ENCODE measurements at regions not wholly inside any gene's neighbourhood (a gene's known extent, or its start where the extent isn't known, plus 50 kb on each side); places are given as distances from the start of the nearest gene placed in this dataset.

- TF ChIP-seq BHLHE40 (IDR thresholded peaks at IDR 0.05; ENCODE audit: borderline replicate concordance): no peak
- TF ChIP-seq FOXA1 (IDR thresholded peaks at IDR 0.05): no peak
- TF ChIP-seq SP1 (IDR thresholded peaks at IDR 0.05): no peak
- no peak for TF ChIP-seq FOXM1 (IDR thresholded peaks at IDR 0.05; ENCODE audit: borderline replicate concordance)
- no peak for TF ChIP-seq SUZ12 (IDR thresholded peaks at IDR 0.05)
- TF ChIP-seq LEF1 (IDR thresholded peaks at IDR 0.05; ENCODE audit: borderline replicate concordance): no peak
- TF ChIP-seq L3MBTL2 (conservative IDR thresholded peaks at IDR 0.05): no peak
- no peak for TF ChIP-seq TARDBP (IDR thresholded peaks at IDR 0.05)
- TF ChIP-seq ZNF384 (IDR thresholded peaks at IDR 0.05): no peak
These were observed 903.4 kb upstream of the FOXG1 start for GRCh38 chr14:27863166-27863565.

Measured in HEK293T (cell line).